SK-N-SH (cell line): ENCODE measurements at regions not wholly inside any gene's neighbourhood (a gene's known extent, or its start where the extent isn't known, plus 50 kb on each side); places are given as distances from the start of the nearest gene placed in this dataset.
"Not testable (repeated sequence)": the region's sequence is repeated elsewhere in the genome, so short reads cannot be mapped to it uniquely, and the experiment has no call there.

Source experiments
- CTCF ChIA-PET: fragments of 300-600, 350-600 bp; formaldehyde crosslinking; extraction: SDS; loops from one replicate; lab custom pipeline; 2021; lab: Yijun Ruan, JAX
- POLR2A ChIA-PET: fragments of 350-600 bp; sonication (Branson Sonifier 250); formaldehyde crosslinking; extraction: SDS; loops from one replicate; lab custom pipeline; 2020; ENCODE audit warnings: antibody characterized with exemption, inconsistent platforms; lab: Yijun Ruan, JAX
- DNase-seq: peaks from one replicate; pipeline ENCODE4 v3.0.0; 2012
- H2AFZ ChIP-seq: fragments of 200-600 bp; sonication (generic); 2 replicates; pipeline ENCODE4 v1.8.1; 2016; ENCODE audit warnings: antibody characterized with exemption, mild to moderate bottlenecking, low read depth
- H3F3A ChIP-seq: fragments of 200-600 bp; sonication (generic); replicated peaks from 2 replicates; pipeline ENCODE3; 2016; ENCODE audit warnings: antibody characterized with exemption, mild to moderate bottlenecking; ENCODE audit not compliant: insufficient read depth
- H3K27ac ChIP-seq, 2 experiments: fragments of 200-500 bp in 1 of 2; fragments of 200-600 bp in 1 of 2; sonication (Bioruptor generic) in 1 of 2; sonication (generic), shearing (Covaris generic) in 1 of 2; 2 replicates each; pipeline versions ENCODE4 v1.5.1 to v1.6.1; 2014 to 2016; ENCODE audit warnings: low read depth in 2 of 2, inconsistent platforms in 1 of 2, low read length in 1 of 2, mild to moderate bottlenecking in 1 of 2, mixed read lengths in 1 of 2
- H3K27me3 ChIP-seq: fragments of 200-600 bp; sonication (generic), shearing (Covaris generic); 2 replicates; pipeline ENCODE4 v1.6.1; 2016; ENCODE audit warnings: mixed run types; ENCODE audit not compliant: insufficient read depth
- H3K36me3 ChIP-seq, 2 experiments: fragments of 200-500 bp in 1 of 2; fragments of 200-600 bp in 1 of 2; sonication (Bioruptor generic) in 1 of 2; sonication (generic) in 1 of 2; replicated peaks in 1 of 2; 2 replicates each; pipeline versions ENCODE3 to v1.5.1; 2014 to 2016; ENCODE audit warnings: low read length in 1 of 2, mild to moderate bottlenecking in 1 of 2; ENCODE audit not compliant: insufficient read depth in 2 of 2, control insufficient read depth in 1 of 2
- H3K4me1 ChIP-seq, 2 experiments: fragments of 200-500 bp in 1 of 2; fragments of 200-600 bp in 1 of 2; sonication (Bioruptor generic) in 1 of 2; sonication (generic), shearing (Covaris generic) in 1 of 2; 2 replicates each; pipeline versions ENCODE4 v1.5.1 to v1.6.1; 2014 to 2016; ENCODE audit warnings: low read depth in 1 of 2, low read length in 1 of 2, mixed run types in 1 of 2; ENCODE audit not compliant: insufficient read depth in 2 of 2, control insufficient read depth in 1 of 2
- H3K4me2 ChIP-seq: fragments of 200-600 bp; sonication (generic), shearing (Covaris generic); 2 replicates; pipeline ENCODE4 v1.6.1; 2017; ENCODE audit warnings: mixed run types
- H3K4me3 ChIP-seq, 2 experiments: fragments of 200-500 bp in 1 of 2; fragments of 200-600 bp in 1 of 2; sonication (Bioruptor generic) in 1 of 2; sonication (generic), shearing (Covaris generic) in 1 of 2; 2 replicates each; pipeline versions ENCODE4 v1.5.1 to v1.8.1; 2014 to 2016; ENCODE audit warnings: low read depth in 2 of 2, inconsistent platforms in 1 of 2, low read length in 1 of 2, mild to moderate bottlenecking in 1 of 2, mixed read lengths in 1 of 2, moderate library complexity in 1 of 2
- H3K79me2 ChIP-seq: fragments of 200-600 bp; sonication (generic); 2 replicates; pipeline ENCODE4 v1.8.1; 2017; ENCODE audit warnings: mild to moderate bottlenecking; ENCODE audit not compliant: insufficient read depth
- H3K9ac ChIP-seq: fragments of 200-600 bp; sonication (generic); 2 replicates; pipeline ENCODE4 v1.6.1; 2017; ENCODE audit warnings: mixed run types
- H3K9me2 ChIP-seq: fragments of 200-600 bp; sonication (generic); 2 replicates; pipeline ENCODE4 v1.6.1; 2017; ENCODE audit warnings: mixed run types
- H3K9me3 ChIP-seq: fragments of 200-600 bp; sonication (generic); 2 replicates; pipeline ENCODE4 v1.6.1; 2017; ENCODE audit warnings: mixed run types, mild to moderate bottlenecking, moderate library complexity
- H4K20me1 ChIP-seq: fragments of 200-600 bp; sonication (generic); 2 replicates; pipeline ENCODE4 v1.6.1; 2017; ENCODE audit warnings: mild to moderate bottlenecking, mixed run types; ENCODE audit not compliant: insufficient read depth
- CHD2 ChIP-seq: fragments of 150-350 bp; IDR thresholded peaks from 2 replicates; pipeline ENCODE4 v1.6.1; 2018; ENCODE audit warnings: low read length; ENCODE audit not compliant: partially characterized antibody
- CTCF ChIP-seq: fragments of 200-600 bp; sonication (generic); IDR thresholded peaks from 2 replicates; pipeline ENCODE4 v1.6.1; 2017; ENCODE audit warnings: antibody characterized with exemption, mild to moderate bottlenecking, moderate library complexity
- FOSL2 ChIP-seq: IDR thresholded peaks from 2 replicates; pipeline ENCODE4 v1.4.0; 2012; ENCODE audit warnings: low read depth, mild to moderate bottlenecking, moderate library complexity, borderline replicate concordance
- GABPA ChIP-seq: IDR thresholded peaks from 2 replicates; pipeline ENCODE4 v1.4.0; 2012; ENCODE audit warnings: low read depth, mild to moderate bottlenecking
- GATA2 ChIP-seq: sonication (generic); formaldehyde crosslinking; IDR thresholded peaks from 2 replicates; pipeline ENCODE4 v1.5.0; 2020; ENCODE audit warnings: mild to moderate bottlenecking, missing genetic modification reagents
- JUND ChIP-seq: IDR thresholded peaks from 2 replicates; pipeline ENCODE4 v1.4.0; 2012
- MEF2A ChIP-seq: IDR thresholded peaks from 2 replicates; pipeline ENCODE4 v1.4.0; 2012; ENCODE audit warnings: low read depth, borderline replicate concordance
- MXI1 ChIP-seq: IDR thresholded peaks from 2 replicates; pipeline ENCODE4 v1.6.1; 2012; ENCODE audit warnings: mild to moderate bottlenecking, low read depth, low read length, improper control_type of control experiment
- NRF1 ChIP-seq: IDR thresholded peaks from 2 replicates; pipeline ENCODE4 v1.6.1; 2012; ENCODE audit warnings: low read depth, mild to moderate bottlenecking, low read length
- RFX5 ChIP-seq: IDR thresholded peaks from 2 replicates; pipeline ENCODE4 v1.6.1; 2012; ENCODE audit warnings: mild to moderate bottlenecking, improper control_type of control experiment, low read length
- RXRA ChIP-seq: IDR thresholded peaks from 2 replicates; pipeline ENCODE4 v1.4.0; 2012; ENCODE audit warnings: low read depth, mild to moderate bottlenecking, borderline replicate concordance
- SIN3A ChIP-seq: IDR thresholded peaks from 2 replicates; pipeline ENCODE4 v1.6.1; 2012; ENCODE audit warnings: low read depth, mild to moderate bottlenecking, low read length, moderate library complexity, borderline replicate concordance
- TAF1 ChIP-seq: IDR thresholded peaks from 2 replicates; pipeline ENCODE4 v1.6.1; 2012; ENCODE audit warnings: low read depth, mild to moderate bottlenecking, low read length, moderate library complexity, borderline replicate concordance
- TCF12 ChIP-seq: IDR thresholded peaks from 2 replicates; pipeline ENCODE4 v1.4.0; 2012
- TEAD4 ChIP-seq: IDR thresholded peaks from 2 replicates; pipeline ENCODE4 v1.4.0; 2012; ENCODE audit warnings: mild to moderate bottlenecking, borderline replicate concordance; ENCODE audit not compliant: insufficient read depth
- WGBS: methylation state at CpG from one replicate; pipeline ENCODE4 v1.1.6; 2017; ENCODE audit warnings: low lambda C conversion rate; 5-methylcytosine and 5-hydroxymethylcytosine counted together

- H4K20me1 ChIP-seq, CTCF ChIA-PET, H3K9me3 ChIP-seq, H3K9ac ChIP-seq, H3K4me1 ChIP-seq, H3K9me2 ChIP-seq, H3K4me3 ChIP-seq, H3F3A ChIP-seq, H3K27me3 ChIP-seq, H3K4me2 ChIP-seq, DNase-seq, H2AFZ ChIP-seq, H3K27ac ChIP-seq, H3K79me2 ChIP-seq, POLR2A ChIA-PET, H3K36me3 ChIP-seq: not testable (repeated sequence)
- 7% methylated on average over 3 of the region's 5 CpGs for whole genome bisulfite sequencing
Measured at GRCh38 chr4:74505355-74505978, 60.5 kb downstream of the AREG start.

DNA sequence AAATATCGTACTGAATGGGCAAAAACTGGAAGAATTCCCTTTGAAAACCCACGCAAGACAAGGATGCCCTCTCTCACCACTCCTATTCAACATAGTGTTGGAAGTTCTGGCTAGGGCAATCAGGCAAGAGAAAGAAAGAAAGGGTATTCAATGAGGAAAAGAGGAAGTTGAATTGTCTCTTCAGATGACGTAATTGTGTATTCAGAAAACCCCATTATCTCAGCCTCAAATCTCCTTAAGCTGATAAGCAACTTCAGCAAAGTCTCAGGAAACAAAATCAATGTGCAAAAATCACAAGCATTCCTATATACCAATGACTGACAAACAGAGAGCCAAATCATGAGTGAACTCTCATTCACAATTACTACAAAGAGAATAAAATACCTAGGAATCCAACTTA is 64.4 kb downstream of the AREG start:
- POLR2A ChIA-PET, H3K79me2 ChIP-seq, H3K9me3 ChIP-seq, H3K4me1 ChIP-seq, H4K20me1 ChIP-seq, H3K27ac ChIP-seq, H3K27me3 ChIP-seq, H3K4me3 ChIP-seq, CTCF ChIA-PET, DNase-seq, H3K9me2 ChIP-seq, H3K4me2 ChIP-seq, H3K9ac ChIP-seq, H3F3A ChIP-seq, H2AFZ ChIP-seq, H3K36me3 ChIP-seq: not testable (repeated sequence)
- 8% methylated on average over 3 of the region's 3 CpGs for WGBS

GRCh38 chr4:74516303-74516702 is 71.4 kb downstream of the AREG start:
- H3K4me1 ChIP-seq = no peaks in the 10 kb centered on the region
- H3K79me2 ChIP-seq = no peaks in the 10 kb centered on the region
- H2AFZ ChIP-seq = no peak overlapping the region
- peaks cover 13% of the 10 kb centered on the region for H3K27me3 ChIP-seq
- H3K9me2 ChIP-seq = no peaks in the 10 kb centered on the region
- CTCF ChIA-PET = interaction anchor here (1.4 kb wide), 1 partner anchor 15 kb away, joined by 3 read pairs; no protein-coding TSS in a partner anchor
- H3K4me2 ChIP-seq = no peak overlapping the region
- POLR2A ChIA-PET = no interaction called here
- no peaks in the 10 kb centered on the region for H4K20me1 ChIP-seq
- DNase-seq = no peak
- H3K9ac ChIP-seq = no peak overlapping the region
- H3K9me3 ChIP-seq = no peaks in the 10 kb centered on the region
- H3K4me3 ChIP-seq = no peak overlapping the region
- no peak overlapping the region for H3K27ac ChIP-seq
- no peaks in the 10 kb centered on the region for H3K36me3 ChIP-seq
- no peaks in the 10 kb centered on the region for H3F3A ChIP-seq
- no peak for TF ChIP-seq RFX5
- no peak for TF ChIP-seq JUND
- TF ChIP-seq TCF12 = no peak
- no peak for TF ChIP-seq TAF1
- no peak for TF ChIP-seq CHD2
- no peak for TF ChIP-seq GATA2 (CRISPR knock-in tag)
- TF ChIP-seq RXRA = no peak
- TF ChIP-seq, all 33 proteins: peak for 0

- H3K9me2 ChIP-seq = no peaks in the 10 kb centered on the region
- H3K4me3 ChIP-seq = no peak overlapping the region
- H3K27me3 ChIP-seq = peaks cover 13% of the 10 kb centered on the region
- no peaks in the 10 kb centered on the region for H3F3A ChIP-seq
- no peaks in the 10 kb centered on the region for H3K79me2 ChIP-seq
- no peaks in the 10 kb centered on the region for H3K36me3 ChIP-seq
- ChIA-PET POLR2A (no interaction called here), CTCF (interaction anchor here (0.9 to 1.9 kb wide), 2 partner anchors 13 to 197 kb away, joined by 4 to 7 read pairs; no protein-coding TSS in a partner anchor)
- no peaks in the 10 kb centered on the region for H3K4me1 ChIP-seq
- no peak overlapping the region for H2AFZ ChIP-seq
- no peak overlapping the region for H3K27ac ChIP-seq
- no peaks in the 10 kb centered on the region for H4K20me1 ChIP-seq
- TF ChIP-seq TEAD4 = no peak
- no peak for TF ChIP-seq MEF2A
- no peak for TF ChIP-seq MXI1
- no peak for TF ChIP-seq SIN3A
- TF ChIP-seq FOSL2 = no peak
- TF ChIP-seq CTCF = no peak
- no peak for TF ChIP-seq NRF1
- TF ChIP-seq GABPA = no peak
- 11% methylated on average over 4 of the region's 4 CpGs for WGBS
- no peak overlapping the region for H3K9ac ChIP-seq
- no peak for DNase-seq
- H3K9me3 ChIP-seq = no peaks in the 10 kb centered on the region
- no peak overlapping the region for H3K4me2 ChIP-seq
Measured at GRCh38 chr4:74517996-74518395, 73.1 kb downstream of the AREG start.
